ENCODE measurements at regions not wholly inside any gene's neighbourhood (a gene's known extent, or its start where the extent isn't known, plus 50 kb on each side); places are given as distances from the start of the nearest gene placed in this dataset.

DNA sequence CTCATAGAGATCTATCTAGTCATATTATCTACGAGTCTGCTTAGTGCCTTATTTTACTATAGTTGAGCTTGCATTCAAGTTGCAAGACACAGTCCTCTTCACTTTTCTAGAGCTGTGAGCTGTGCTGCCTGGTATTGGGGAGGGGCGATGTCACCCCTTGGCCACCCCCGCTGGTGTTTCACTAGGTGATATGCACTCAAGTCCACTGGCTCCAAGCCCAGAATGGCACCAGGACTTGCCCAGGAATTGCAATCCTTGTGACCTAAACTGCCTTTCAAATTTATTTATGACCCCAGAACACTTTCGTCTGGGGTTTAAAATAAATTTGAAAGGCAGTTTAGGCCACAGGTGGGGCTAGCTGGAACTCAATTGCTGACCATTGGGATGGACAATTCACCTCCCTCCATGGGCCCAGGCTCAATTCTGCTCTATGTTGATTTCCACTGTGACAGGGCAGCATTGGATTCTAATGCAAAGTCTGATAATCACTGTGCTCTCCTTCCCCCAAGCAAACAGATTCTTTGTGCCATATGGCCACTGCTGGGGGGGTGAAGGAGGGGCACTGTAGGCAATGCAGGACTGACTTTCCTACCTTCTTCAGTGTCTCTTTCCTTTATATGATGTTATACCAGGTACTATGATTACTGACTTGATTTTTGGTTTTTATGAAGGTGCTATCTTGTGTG, 1244.2 kb upstream of the MIR17HG start:
- DNase-seq (ENCODE audit: low read depth, low spot score) (no peak), ATAC-seq (no peak)
- ChIA-PET POLR2A (no interaction called here), CTCF (no interaction called here), RAD21 (ENCODE audit: low non-redundant PET in 1 of 2, low total read pairs in 2 of 2, uncharacterized antibody in 2 of 2, unreplicated experiment in 2 of 2) (no interaction called here)
- intact Hi-C loops (cut with micrococcal nuclease) = no loop called here
- Histone ChIP-seq H3K79me2 (ENCODE audit: insufficient read depth, low read length) (no peaks in the 10 kb centered on the region), H3K9me2 (ENCODE audit: insufficient read depth) (no peaks in the 10 kb centered on the region), H3K4me3 (replicated peaks in 1 of 2; ENCODE audit: low read depth in 1 of 2, low read length in 2 of 2) (no peak overlapping the region), H2AFZ (ENCODE audit: low read depth, low read length, poor library complexity, severe bottlenecking) (no peak overlapping the region), H3K9me3 (ENCODE audit: control insufficient read depth in 1 of 2, insufficient read depth in 1 of 2, low read depth in 1 of 2, low read length in 2 of 2) (no peaks in the 10 kb centered on the region; a peak in 2 of 4 replicates), H3K9ac (ENCODE audit: low read length) (no peak overlapping the region), H4K20me1 (ENCODE audit: insufficient read depth) (no peaks in the 10 kb centered on the region), H3K4me2 (ENCODE audit: low read length) (no peak overlapping the region), H3K27ac (ENCODE audit: low read depth, low read length) (no peak overlapping the region), H3K27me3 (ENCODE audit: insufficient read depth, low read length) (no peaks in the 10 kb centered on the region), H3K4me1 (ENCODE audit: control insufficient read depth in 1 of 2, insufficient read depth in 2 of 2, low read length in 2 of 2) (no peaks in the 10 kb centered on the region), H3K36me3 (ENCODE audit: control insufficient read depth in 1 of 2, insufficient read depth in 2 of 2, low read length in 2 of 2) (no peaks in the 10 kb centered on the region)
- no TSS peak for BruUV-seq (replicated peaks)
- TF ChIP-seq, protein P1, sequence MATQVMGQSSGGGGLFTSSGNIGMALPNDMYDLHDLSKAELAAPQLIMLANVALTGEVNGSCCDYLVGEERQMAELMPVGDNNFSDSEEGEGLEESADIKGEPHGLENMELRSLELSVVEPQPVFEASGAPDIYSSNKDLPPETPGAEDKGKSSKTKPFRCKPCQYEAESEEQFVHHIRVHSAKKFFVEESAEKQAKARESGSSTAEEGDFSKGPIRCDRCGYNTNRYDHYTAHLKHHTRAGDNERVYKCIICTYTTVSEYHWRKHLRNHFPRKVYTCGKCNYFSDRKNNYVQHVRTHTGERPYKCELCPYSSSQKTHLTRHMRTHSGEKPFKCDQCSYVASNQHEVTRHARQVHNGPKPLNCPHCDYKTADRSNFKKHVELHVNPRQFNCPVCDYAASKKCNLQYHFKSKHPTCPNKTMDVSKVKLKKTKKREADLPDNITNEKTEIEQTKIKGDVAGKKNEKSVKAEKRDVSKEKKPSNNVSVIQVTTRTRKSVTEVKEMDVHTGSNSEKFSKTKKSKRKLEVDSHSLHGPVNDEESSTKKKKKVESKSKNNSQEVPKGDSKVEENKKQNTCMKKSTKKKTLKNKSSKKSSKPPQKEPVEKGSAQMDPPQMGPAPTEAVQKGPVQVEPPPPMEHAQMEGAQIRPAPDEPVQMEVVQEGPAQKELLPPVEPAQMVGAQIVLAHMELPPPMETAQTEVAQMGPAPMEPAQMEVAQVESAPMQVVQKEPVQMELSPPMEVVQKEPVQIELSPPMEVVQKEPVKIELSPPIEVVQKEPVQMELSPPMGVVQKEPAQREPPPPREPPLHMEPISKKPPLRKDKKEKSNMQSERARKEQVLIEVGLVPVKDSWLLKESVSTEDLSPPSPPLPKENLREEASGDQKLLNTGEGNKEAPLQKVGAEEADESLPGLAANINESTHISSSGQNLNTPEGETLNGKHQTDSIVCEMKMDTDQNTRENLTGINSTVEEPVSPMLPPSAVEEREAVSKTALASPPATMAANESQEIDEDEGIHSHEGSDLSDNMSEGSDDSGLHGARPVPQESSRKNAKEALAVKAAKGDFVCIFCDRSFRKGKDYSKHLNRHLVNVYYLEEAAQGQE (IDR thresholded peaks at IDR 0.05; ENCODE audit: low read depth) = no peak
- TF ChIP-seq CEBPB (IDR thresholded peaks at IDR 0.05; ENCODE audit: low read depth) = no peak
- no peak for TF ChIP-seq SIN3A (IDR thresholded peaks at IDR 0.05; ENCODE audit: low read depth)
- TF ChIP-seq EZH2phosphoT487 (IDR thresholded peaks at IDR 0.05; ENCODE audit: borderline replicate concordance) = no peak
- no peak for TF ChIP-seq ELF1 (IDR thresholded peaks at IDR 0.05; ENCODE audit: borderline replicate concordance, low read depth)
- no peak for TF ChIP-seq RAD21 (IDR thresholded peaks at IDR 0.05; ENCODE audit: low read depth)
- no peak for TF ChIP-seq POLR2A (IDR thresholded peaks at IDR 0.05; ENCODE audit: borderline replicate concordance, extremely low read depth, insufficient read depth, insufficient read length)
- no peak for TF ChIP-seq JUND (IDR thresholded peaks at IDR 0.05)
- TF ChIP-seq ZNF274 (IDR thresholded peaks at IDR 0.05; ENCODE audit: low read depth, low read length) = no peak
- TF ChIP-seq ATF3 (IDR thresholded peaks at IDR 0.05) = no peak
- no peak for TF ChIP-seq SRF (IDR thresholded peaks at IDR 0.05; ENCODE audit: low read depth)
- TF ChIP-seq YY1 (IDR thresholded peaks at IDR 0.05; ENCODE audit: extremely low read depth, insufficient replicate concordance, low read depth, low read length) = no peak
- no peak for TF ChIP-seq EGR1 (IDR thresholded peaks at IDR 0.05; ENCODE audit: low read depth)
- TF ChIP-seq CBX3 (IDR thresholded peaks at IDR 0.05; ENCODE audit: low read depth) = no peak
- TF ChIP-seq FOSL1 (IDR thresholded peaks at IDR 0.05; ENCODE audit: low read depth) = no peak
- TF ChIP-seq, protein P2, sequence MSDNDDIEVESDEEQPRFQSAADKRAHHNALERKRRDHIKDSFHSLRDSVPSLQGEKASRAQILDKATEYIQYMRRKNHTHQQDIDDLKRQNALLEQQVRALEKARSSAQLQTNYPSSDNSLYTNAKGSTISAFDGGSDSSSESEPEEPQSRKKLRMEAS (IDR thresholded peaks at IDR 0.05) = no peak
- no peak for TF ChIP-seq EZH2 (IDR thresholded peaks at IDR 0.05)

Measured in HCT116 (cell line).